GM06990 (cell line): ENCODE measurements at regions not wholly inside any gene's neighbourhood (a gene's known extent, or its start where the extent isn't known, plus 50 kb on each side); places are given as distances from the start of the nearest gene placed in this dataset.

Experiments used
- DNase-seq: peaks from one replicate; pipeline ENCODE4 v3.0.0-alpha.2; 2011; ENCODE audit not compliant: insufficient read length; ENCODE audit errors: extremely low read depth
- H3K27me3 ChIP-seq: replicated peaks from 2 replicates; pipeline ENCODE4 v1.6.0; 2011; ENCODE audit warnings: low read length; ENCODE audit not compliant: control insufficient read depth, insufficient read depth
- H3K36me3 ChIP-seq: 2 replicates; pipeline ENCODE4 v1.5.1; 2011; ENCODE audit warnings: low read length; ENCODE audit not compliant: control insufficient read depth, insufficient read depth
- H3K4me3 ChIP-seq: replicated peaks from 2 replicates; pipeline ENCODE4 v1.5.1; 2011; ENCODE audit warnings: low read depth, mild to moderate bottlenecking, control low read depth, low read length
- CTCF ChIP-seq: IDR thresholded peaks from 2 replicates; pipeline ENCODE4 v1.5.1; 2011; ENCODE audit warnings: low read length, control low read depth, mild to moderate bottlenecking, inconsistent platforms; ENCODE audit not compliant: insufficient read depth, poor library complexity, severe bottlenecking

GRCh38 chr18:78911751-78912283 lies 67.8 kb upstream of the SALL3 start:
- no peaks in the 10 kb centered on the region for H3K36me3 ChIP-seq
- no peak for DNase-seq
- no peak for TF ChIP-seq CTCF
- no peaks in the 10 kb centered on the region for H3K27me3 ChIP-seq
- no peak overlapping the region for H3K4me3 ChIP-seq

- Histone ChIP-seq H3K27me3 (no peaks in the 10 kb centered on the region), H3K36me3 (no peaks in the 10 kb centered on the region), H3K4me3 (no peak overlapping the region)
- no peak for DNase-seq
- TF ChIP-seq CTCF, result no peak
Observed at GRCh38 chr18:78912336-78912735, 67.3 kb upstream of the SALL3 start.

- H3K4me3 ChIP-seq, result no peak overlapping the region
- no peak for TF ChIP-seq CTCF
- no peaks in the 10 kb centered on the region for H3K27me3 ChIP-seq
- no peak for DNase-seq
- H3K36me3 ChIP-seq, result no peaks in the 10 kb centered on the region
Observed at GRCh38 chr18:78912844-78913243, 66.8 kb upstream of the SALL3 start.

GRCh38 chr18:78913395-78913794 lies 66.2 kb upstream of the SALL3 start:
- no peak for TF ChIP-seq CTCF
- H3K4me3 ChIP-seq, result no peak overlapping the region
- H3K36me3 ChIP-seq, result no peaks in the 10 kb centered on the region
- no peaks in the 10 kb centered on the region for H3K27me3 ChIP-seq
- DNase-seq, result no peak

- TF ChIP-seq CTCF, result no peak
- Histone ChIP-seq H3K27me3 (no peaks in the 10 kb centered on the region), H3K36me3 (no peaks in the 10 kb centered on the region), H3K4me3 (no peak overlapping the region)
- no peak for DNase-seq
Observed at GRCh38 chr18:78913830-78914231, 65.8 kb upstream of the SALL3 start.

- TF ChIP-seq CTCF, result no peak
- no peak overlapping the region for H3K4me3 ChIP-seq
- DNase-seq, result no peak
- H3K27me3 ChIP-seq, result no peaks in the 10 kb centered on the region
- no peaks in the 10 kb centered on the region for H3K36me3 ChIP-seq
Observed at GRCh38 chr18:78914249-78914935, 65.2 kb upstream of the SALL3 start.
